Esophagus (tissue), 2 donors: ENCODE measurements at regions not wholly inside any gene's neighbourhood (a gene's known extent, or its start where the extent isn't known, plus 50 kb on each side); places are given as distances from the start of the nearest gene placed in this dataset.

Source experiments
- H3K27ac ChIP-seq, 2 donors: one replicate each; pipeline ENCODE4 v1.5.1; 2013; ENCODE audit warnings: low read depth in 2 of 2, mild to moderate bottlenecking in 2 of 2, inconsistent platforms in 1 of 2, low read length in 1 of 2, moderate library complexity in 1 of 2
- H3K27me3 ChIP-seq, 2 donors: one replicate each; pipeline ENCODE4 v1.6.1; 2013; ENCODE audit warnings: low read length in 2 of 2, control low read depth in 1 of 2, mild to moderate bottlenecking in 1 of 2; ENCODE audit not compliant: insufficient read depth in 2 of 2, control insufficient read depth in 1 of 2
- H3K36me3 ChIP-seq, 2 donors: one replicate each; pipeline ENCODE4 v1.6.1; 2013; ENCODE audit warnings: low read length in 1 of 2; ENCODE audit not compliant: control insufficient read depth in 2 of 2, insufficient read depth in 2 of 2
- H3K4me1 ChIP-seq, 2 donors: one replicate each; pipeline ENCODE4 v1.6.1; 2013; ENCODE audit warnings: low read length in 1 of 2; ENCODE audit not compliant: control insufficient read depth in 2 of 2, insufficient read depth in 2 of 2
- H3K4me3 ChIP-seq, 2 donors: one replicate each; pipeline ENCODE4 v1.5.1; 2013; ENCODE audit warnings: low read length in 2 of 2, mild to moderate bottlenecking in 2 of 2, low read depth in 1 of 2, moderate library complexity in 1 of 2
- H3K9me3 ChIP-seq, 2 donors: one replicate each; pipeline ENCODE4 v1.6.1; 2013; ENCODE audit warnings: mild to moderate bottlenecking in 2 of 2, low read depth in 1 of 2, low read length in 1 of 2, moderate library complexity in 1 of 2; ENCODE audit not compliant: control insufficient read depth in 2 of 2, insufficient read depth in 1 of 2
- WGBS, 2 donors: extraction: QIAGEN DNeasy Blood & Tissue Kit; methylation state at CpG; one replicate each; pipeline ENCODE4 v1.1.7; 2013; 5-methylcytosine and 5-hydroxymethylcytosine counted together
- donor health status: healthy with polysubstance abuse.
- donor health status: Bipolar disorder and iron deficiency.

DNA sequence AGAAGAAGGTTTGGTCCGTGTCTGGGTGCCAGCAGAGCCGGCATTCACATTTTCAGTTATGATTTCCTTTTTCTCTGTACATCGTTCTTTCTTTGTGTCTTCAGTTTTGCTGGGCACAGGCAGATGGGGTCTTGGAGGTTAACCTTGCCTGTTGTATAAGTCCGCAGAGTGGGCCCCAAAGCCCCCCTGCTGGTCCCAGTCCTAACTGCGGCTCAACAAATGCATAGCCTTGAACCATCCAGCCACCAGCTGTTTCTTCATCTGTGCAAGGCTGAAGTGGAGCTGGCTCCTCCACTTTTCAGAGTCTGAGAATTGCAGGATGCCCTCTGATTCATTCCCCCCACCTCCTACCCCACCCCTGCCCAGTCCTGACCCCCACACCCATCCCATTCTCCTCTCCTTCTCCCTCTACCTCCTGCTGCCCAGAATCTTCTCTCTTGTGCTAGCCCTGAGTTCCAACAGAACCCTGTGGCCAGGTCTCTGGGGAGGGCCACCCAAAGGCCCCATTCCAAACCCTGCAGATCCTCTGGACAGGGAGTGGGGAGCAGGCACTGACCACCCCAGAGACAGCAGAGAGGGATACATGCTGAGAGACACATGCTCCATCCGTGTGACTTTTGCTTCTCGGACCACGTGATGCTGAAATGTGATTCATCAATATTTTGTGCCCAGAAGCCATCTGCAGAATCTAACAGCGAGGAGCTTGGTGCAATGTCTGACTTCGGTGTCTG is 386.5 kb upstream of the SULF2 start:
- Histone ChIP-seq H3K36me3 (no peaks in the 10 kb centered on the region), H3K4me3 (no peak overlapping the region), H3K27me3 (no peaks in the 10 kb centered on the region), H3K9me3 (peaks cover 0 to 5% of the 10 kb centered on the region in 2 donors), H3K27ac (no peak overlapping the region), H3K4me1 (peaks cover 0 to 5% of the 10 kb centered on the region in 2 donors)
- 67 to 68% methylated on average over 10 of the region's 10 CpGs for WGBS, 2 donors

DNA sequence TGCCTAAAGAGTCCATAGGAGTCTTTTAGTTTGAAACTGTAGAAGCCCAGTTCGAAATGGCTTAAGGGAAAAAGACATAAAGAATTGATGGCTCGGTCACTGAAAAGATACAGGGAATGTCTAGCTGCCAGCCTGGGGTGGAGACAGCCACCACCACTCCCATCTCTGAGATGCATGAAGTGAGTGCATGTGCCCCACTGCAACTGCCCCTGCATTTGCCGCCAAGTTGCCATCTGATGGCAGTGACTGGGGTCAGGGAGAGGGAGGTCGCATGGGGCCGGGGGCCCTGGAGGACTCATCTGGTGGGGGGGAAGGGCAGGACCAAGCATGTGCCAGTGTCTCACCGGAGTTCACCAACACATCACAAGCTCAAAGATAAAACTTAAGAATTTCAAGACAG is 385.8 kb upstream of the SULF2 start:
- 49 to 55% methylated on average over 6 of the region's 6 CpGs for WGBS, 2 donors
- no peak overlapping the region for H3K4me3 ChIP-seq
- H3K9me3 ChIP-seq, result peaks cover 0 to 5% of the 10 kb centered on the region in 2 donors
- peaks cover 0 to 5% of the 10 kb centered on the region in 2 donors for H3K4me1 ChIP-seq
- H3K36me3 ChIP-seq, result no peaks in the 10 kb centered on the region
- H3K27ac ChIP-seq, result no peak overlapping the region
- no peaks in the 10 kb centered on the region for H3K27me3 ChIP-seq

DNA sequence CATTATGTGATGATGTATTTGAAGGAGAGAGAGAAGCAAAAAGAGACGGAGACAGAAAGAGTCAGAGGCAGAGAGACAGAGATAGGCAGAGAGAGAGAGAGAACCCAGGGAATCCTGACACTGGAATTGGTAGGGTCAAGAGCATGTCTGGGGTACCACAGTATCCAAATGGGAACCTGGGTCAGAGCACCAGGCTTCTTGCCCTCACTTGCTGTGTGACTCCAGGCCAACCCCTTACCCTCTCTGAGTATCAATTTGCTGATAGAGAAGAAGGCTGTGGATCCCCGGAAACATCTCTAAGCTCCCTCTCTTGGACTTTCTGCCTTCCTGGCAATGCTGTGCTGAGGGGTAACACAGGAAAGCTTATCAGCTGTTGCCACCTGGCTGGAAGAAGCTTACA is 385.3 kb upstream of the SULF2 start:
- WGBS, 2 donors, result 76 to 80% methylated on average over 2 of the region's 2 CpGs
- H3K4me3 ChIP-seq, result no peak overlapping the region
- no peak overlapping the region for H3K27ac ChIP-seq
- no peaks in the 10 kb centered on the region for H3K36me3 ChIP-seq
- peaks cover 0 to 5% of the 10 kb centered on the region in 2 donors for H3K9me3 ChIP-seq
- H3K27me3 ChIP-seq, result no peaks in the 10 kb centered on the region
- peaks cover 0 to 5% of the 10 kb centered on the region in 2 donors for H3K4me1 ChIP-seq

DNA sequence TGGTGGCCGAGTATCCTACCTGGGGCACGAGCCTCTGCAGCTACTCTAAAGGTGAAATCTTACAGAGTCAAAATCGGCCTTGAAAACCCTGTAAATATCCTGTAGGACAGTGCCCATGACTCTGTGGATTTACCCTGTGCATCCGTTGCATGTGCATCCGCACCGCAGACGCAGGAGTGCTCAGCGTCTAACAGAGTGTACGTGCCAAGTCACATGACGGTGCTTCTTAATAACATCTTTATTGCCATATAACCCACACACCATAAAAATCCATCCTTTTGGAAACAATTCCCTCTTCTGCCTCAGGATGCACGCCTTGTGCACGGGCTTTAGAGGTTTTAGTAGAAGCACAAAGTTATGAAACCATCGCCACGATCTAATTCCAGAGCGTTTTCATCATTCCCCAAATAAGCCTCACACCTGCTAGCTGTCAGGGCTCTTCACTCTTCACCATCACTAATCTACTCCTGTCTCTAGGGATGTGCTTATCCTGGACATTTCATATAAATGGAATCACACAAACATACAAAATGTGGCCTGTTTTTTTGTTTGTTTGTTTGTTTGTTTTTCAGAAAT is 384.5 kb upstream of the SULF2 start:
- WGBS, 2 donors, result 83 to 84% methylated on average over 15 of the region's 15 CpGs
- Histone ChIP-seq H3K36me3 (no peaks in the 10 kb centered on the region), H3K9me3 (peaks cover 0 to 5% of the 10 kb centered on the region in 2 donors), H3K4me1 (peaks cover 0 to 5% of the 10 kb centered on the region in 2 donors), H3K27me3 (peaks cover 0 to 4% of the 10 kb centered on the region in 2 donors), H3K4me3 (no peak overlapping the region), H3K27ac (no peak overlapping the region)

DNA sequence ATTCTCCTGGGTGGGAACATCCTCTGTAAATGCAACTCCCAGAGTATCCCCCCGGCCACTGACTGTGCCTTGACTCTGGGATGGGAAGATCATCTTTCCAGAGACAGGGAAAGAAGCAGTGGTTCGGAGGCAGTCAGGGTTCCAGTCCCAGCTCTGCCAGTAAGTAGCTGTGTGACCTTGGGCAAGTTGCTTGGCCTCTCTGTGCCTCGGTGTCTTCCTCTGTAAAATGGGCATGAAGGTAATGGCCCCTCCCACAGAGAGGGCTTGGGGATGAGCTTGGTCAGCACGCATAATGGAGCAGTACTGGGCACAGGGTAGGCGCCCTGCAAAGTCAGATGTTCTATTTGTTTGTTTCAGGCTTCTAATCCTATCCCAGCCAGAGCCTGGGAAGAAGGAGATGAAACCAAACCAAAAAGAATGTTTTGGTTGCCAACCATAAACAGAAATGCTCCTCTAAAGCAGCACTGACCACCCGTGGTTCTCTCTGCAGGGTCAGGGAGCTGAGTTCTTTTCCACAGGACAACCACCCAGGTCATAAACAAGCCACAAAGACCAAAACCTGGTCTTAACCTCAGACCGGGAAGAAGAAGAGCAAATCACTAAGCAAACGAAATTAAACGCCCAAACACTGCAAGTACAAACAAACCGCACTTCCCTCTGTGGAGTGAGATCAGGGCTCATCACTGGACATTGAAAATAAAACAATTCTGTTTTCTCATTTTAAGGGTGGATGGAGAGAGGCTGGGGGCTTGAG is 381.0 kb upstream of the SULF2 start:
- Histone ChIP-seq H3K27me3 (peaks cover 0 to 4% of the 10 kb centered on the region in 2 donors), H3K4me1 (peaks cover 0 to 7% of the 10 kb centered on the region in 2 donors), H3K9me3 (no peaks in the 10 kb centered on the region), H3K4me3 (no peak overlapping the region), H3K27ac (no peak overlapping the region), H3K36me3 (no peaks in the 10 kb centered on the region)
- 56 to 64% methylated on average over 10 of the region's 10 CpGs for WGBS, 2 donors

DNA sequence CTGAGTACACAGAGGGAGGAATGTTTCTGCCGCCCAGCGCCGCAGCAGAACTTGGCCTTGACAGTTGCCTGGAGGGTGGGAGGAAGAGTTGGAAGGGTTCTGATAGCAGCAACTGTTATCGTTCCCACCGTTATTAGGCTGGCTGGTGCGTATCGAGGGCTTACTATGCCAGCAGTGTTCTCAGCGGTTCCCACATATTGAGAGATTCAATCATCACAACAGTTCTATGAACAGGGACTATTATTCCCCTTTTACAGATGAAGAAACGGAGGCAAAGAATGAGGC is 380.1 kb upstream of the SULF2 start:
- Histone ChIP-seq H3K27me3 (peaks cover 0 to 4% of the 10 kb centered on the region in 2 donors), H3K4me3 (no peak overlapping the region), H3K36me3 (no peaks in the 10 kb centered on the region), H3K27ac (no peak overlapping the region), H3K9me3 (no peaks in the 10 kb centered on the region), H3K4me1 (peaks cover 0 to 5% of the 10 kb centered on the region in 2 donors)
- WGBS, 2 donors, result 51 to 69% methylated on average over 9 of the region's 9 CpGs

DNA sequence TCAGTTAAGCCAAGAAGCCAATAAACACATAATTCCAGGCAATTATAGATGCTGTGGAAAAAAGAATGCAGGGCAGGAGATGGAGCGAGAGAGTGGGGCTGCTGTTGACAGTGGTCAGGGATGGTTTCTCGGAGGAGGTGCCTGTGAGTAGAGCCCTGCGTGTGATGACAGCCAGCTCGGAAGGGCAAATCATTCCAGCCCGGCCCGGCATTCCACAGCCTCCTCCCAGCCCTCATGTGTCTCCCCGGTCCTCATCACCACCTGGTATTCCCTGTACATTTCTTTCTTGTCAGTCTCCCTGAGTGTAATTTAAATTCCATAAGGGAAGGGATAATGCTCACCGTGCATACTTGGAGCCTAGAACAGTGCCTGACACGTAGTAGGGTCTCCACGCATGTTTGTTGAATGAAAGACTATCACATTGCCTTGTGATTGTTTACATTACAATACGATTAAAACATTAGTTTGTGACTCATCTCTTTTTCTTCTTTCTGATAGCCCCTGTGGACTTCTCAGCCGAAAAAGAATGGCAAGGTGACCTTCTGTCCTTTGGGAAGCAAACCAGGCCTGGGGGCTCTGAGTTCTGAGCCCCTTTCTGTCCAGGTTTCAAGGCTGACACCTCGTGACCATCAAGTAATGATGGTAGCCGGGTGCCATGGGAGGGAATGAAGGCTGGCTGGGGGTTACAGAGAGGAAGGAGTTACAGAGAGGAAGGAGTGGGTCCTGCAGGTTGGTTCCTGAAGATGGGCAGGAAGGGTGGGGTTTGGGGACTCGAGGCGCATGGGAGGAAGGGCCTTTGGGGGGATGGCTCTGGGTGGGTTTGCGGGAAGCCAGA is 379.5 kb upstream of the SULF2 start:
- no peak overlapping the region for H3K27ac ChIP-seq
- no peak overlapping the region for H3K4me3 ChIP-seq
- H3K27me3 ChIP-seq, result peaks cover 0 to 4% of the 10 kb centered on the region in 2 donors
- no peaks in the 10 kb centered on the region for H3K36me3 ChIP-seq
- H3K4me1 ChIP-seq, result peaks cover 0 to 5% of the 10 kb centered on the region in 2 donors
- WGBS, 2 donors, result 71 to 73% methylated on average over 17 of the region's 17 CpGs
- no peaks in the 10 kb centered on the region for H3K9me3 ChIP-seq

DNA sequence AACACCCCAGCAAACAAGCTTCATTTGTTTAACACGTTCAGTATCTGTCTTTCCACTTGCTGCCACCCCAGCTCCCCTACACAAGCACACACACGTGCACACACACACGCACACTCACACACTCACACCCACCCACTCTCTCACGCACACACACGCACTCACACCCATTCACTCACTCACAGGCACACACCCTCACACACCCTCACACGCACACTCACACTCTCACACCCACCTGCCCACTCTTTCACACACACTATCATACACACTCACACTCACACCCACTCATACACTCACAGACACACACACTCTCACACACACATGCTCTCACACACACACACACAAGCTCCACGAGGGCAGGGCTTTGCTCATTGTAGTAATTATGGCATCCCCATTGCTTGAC is 378.8 kb upstream of the SULF2 start:
- Histone ChIP-seq H3K27ac (no peak overlapping the region), H3K4me1 (peaks cover 0 to 5% of the 10 kb centered on the region in 2 donors), H3K27me3 (peaks cover 0 to 4% of the 10 kb centered on the region in 2 donors), H3K4me3 (no peak overlapping the region), H3K36me3 (no peaks in the 10 kb centered on the region), H3K9me3 (no peaks in the 10 kb centered on the region)
- 61 to 74% methylated on average over 7 of the region's 7 CpGs for WGBS, 2 donors

DNA sequence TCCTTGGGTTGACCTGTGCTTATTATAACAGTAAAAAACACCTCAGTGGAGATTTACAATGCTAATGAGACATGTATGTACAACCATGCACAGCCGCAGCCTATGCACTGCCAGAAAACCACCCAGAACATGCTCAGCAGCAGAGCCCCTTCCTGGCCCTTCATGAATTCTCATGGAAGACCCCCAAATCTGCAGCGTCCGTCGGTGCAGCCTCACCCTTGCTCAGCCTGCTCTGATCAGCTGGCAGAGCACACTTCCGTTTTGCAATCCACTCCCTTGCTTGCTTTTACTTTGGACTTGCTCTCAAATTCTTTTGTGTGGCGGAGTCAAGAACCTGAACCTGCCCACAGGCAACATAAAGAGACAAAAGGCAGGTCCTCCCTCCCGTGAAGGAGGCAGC is 378.2 kb upstream of the SULF2 start:
- Histone ChIP-seq H3K27ac (no peak overlapping the region), H3K9me3 (no peaks in the 10 kb centered on the region), H3K4me1 (peaks cover 0 to 5% of the 10 kb centered on the region in 2 donors), H3K36me3 (no peaks in the 10 kb centered on the region), H3K27me3 (peaks cover 0 to 4% of the 10 kb centered on the region in 2 donors), H3K4me3 (no peak overlapping the region)
- WGBS, 2 donors, result 33 to 49% methylated on average over 7 of the region's 7 CpGs
